Femur (tissue), 1 donor: ENCODE measurements at regions not wholly inside any gene's neighbourhood (a gene's known extent, or its start where the extent isn't known, plus 50 kb on each side); places are given as distances from the start of the nearest gene placed in this dataset.
A peak's percentile ranks its signal among the peaks of the same experiment; 100 is the strongest.

ENCODE experiments used
- DNase-seq: peaks from one replicate; pipeline ENCODE4 v3.0.0-alpha.2; 2017

DNA sequence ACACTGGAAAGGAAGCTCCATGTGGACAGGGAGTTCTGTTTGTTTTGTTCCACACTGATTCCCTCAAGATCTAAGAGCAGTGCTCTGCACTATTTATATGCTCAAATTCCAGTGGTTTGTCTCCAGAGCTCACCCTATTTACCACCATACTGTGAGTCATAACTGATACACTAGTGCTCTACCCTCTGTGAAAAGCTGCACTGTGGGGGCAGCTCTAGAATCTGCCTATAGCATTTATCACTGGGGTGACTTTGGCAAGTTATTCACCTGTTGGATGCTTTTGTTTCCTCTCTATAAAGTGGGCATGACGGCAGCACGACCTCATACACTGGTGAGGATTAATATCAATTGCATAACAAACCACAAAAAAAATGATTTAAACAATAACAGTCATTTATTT is 307.8 kb downstream of the NR2F1-AS1 start:
- no peak for DNase-seq

DNA sequence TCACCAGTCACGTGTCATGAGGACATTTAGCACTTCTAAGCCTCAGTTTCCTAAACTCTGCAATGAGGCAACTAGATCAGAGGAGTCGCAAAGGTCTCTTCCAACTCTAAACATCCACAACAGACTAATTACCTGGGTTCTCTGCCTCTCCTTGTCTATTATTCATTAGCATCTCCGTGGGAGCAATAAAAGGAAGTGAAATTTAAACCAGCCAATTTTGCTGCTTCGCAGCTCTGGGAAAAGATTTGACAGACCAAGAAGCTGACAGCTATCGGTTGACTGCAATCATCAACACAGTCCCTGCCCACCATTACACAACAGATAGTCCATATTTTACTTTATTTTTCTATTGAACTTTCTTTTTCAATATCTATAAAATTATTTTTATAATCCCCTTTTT is 308.9 kb downstream of the NR2F1-AS1 start:
- no peak for DNase-seq

DNA sequence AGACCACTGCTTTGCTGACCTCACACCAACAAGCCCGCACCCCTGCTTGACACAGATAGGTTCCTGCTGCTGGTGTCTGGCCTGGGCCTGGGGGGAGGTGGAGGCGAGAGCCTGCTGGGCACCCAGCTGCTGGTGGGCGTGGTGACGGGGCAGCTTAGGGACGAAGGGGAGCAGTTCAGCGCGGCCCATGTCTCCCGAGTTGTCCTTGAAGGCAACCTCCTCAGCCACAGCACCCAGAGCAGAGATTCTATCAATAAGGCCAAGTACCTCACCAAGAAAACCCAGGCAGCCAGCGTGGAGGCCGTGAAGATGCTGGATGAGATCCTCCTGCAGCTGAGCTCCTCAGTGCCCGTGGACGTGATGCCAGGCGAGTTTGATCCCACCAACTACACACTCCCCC is 313.3 kb downstream of the NR2F1-AS1 start:
- no peak for DNase-seq

DNA sequence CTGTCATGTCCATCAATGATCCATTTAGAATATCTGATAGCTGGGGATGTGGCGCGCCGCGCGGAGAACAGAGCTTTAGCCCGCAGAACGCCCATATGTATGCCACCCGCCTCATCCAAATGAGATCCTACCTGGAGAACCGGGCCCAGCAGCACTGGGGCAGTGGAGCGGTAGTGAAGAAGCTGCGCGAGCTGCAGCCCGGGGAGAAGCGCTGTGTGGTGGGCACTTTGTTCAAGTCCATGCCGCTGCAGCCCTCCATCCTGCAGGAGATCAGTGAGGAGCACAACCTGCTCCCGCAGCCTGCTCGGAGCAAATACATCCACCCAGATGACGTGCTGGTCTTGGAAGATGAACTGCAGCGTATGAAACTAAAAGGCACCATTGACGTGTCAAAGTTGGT is 313.7 kb downstream of the NR2F1-AS1 start:
- DNase-seq: no peak

DNA sequence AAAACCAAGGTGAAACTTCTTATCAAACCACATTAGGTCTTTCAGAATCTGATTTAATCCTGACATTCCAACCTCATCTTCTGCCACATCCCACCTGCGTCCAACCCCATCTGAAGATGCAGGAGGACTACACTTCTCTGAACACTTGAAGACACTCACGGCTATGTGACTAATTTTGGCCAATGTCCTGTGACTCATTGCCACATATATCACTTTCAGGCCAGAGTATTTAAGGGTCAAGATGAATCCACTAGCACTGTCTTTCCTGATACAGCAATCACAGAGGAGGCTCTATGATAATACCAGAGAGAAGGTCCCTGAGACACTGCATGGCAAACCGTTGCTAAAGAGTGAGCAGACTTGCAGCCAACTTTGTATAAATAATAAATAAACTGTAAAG is 323.4 kb downstream of the NR2F1-AS1 start:
- DNase-seq: no peak

DNA sequence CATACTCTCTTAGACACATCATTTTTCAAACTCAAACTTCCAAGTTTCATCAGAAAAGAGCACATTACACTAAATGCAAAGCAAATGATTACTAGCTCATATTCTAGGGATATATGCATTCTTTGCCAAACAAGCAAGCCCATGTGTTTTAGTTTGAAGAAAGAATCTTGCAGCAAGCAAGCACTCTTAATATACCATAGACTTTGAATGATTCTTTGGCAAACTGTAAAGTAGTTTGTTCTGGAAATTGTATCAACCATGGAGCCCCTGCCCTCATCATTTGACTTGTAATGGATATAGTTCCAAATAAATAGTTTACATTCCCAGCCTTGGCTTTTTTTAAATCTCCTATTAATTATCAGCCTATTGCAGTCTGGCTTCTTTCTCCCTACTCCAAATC is 325.2 kb downstream of the NR2F1-AS1 start:
- no peak for DNase-seq

DNA sequence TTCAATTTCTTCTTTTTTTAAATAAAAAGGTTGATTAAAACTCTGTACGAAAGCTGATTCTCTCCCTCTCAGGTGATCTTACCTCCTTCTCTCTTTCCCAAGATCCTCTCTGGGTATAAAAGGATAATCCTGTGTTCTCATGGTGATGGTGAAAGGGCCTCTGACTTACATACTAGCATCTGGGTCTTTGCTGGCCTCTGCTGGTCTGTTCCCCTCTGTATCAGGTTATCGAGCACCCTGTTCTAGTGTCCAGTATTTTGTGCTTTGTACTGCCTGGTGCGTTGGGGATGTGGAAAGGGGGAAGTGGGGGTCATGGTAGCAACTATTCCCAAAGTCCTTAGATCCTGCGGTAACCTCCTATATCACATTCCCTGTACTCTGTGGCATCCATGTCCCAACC is 328.9 kb downstream of the NR2F1-AS1 start:
- DNase-seq: no peak

DNA sequence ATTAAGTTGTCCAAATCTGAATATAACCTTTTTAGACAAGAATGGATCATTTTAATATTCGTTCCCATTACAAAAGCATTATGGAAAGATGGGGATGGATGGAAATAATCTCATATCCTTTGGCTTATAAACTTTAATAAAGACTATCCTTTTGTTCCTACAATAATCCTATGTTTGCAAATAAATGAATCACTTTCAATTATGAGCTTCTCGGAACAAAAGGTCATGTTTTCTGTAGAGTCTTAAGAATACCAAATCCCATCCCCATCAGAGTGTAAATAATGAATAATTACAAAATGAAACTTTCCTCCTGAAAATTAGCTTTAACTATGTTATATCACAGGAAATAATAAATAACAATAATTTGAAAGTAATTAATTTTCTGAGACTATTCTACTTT is 329.7 kb downstream of the NR2F1-AS1 start:
- DNase-seq: no peak

DNA sequence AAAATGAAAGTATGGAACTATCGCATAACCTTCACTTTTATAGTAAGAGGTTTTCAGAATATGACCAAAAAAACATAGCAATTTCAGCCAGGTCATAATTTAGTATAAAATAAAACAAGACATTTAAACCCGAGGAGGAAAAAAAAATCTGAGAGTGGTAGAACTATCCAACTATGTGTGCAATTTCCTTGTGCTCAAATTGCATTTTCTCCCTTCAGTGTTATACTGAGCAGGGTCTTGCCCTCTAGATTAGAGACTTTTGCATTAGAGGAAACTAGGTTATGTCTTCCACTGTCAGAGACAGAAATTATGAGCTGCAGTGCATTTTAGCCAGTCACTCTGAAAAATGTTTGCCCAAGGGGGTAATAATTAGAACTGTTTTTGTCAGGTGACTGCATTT is 330.6 kb downstream of the NR2F1-AS1 start:
- DNase-seq: no peak

DNA sequence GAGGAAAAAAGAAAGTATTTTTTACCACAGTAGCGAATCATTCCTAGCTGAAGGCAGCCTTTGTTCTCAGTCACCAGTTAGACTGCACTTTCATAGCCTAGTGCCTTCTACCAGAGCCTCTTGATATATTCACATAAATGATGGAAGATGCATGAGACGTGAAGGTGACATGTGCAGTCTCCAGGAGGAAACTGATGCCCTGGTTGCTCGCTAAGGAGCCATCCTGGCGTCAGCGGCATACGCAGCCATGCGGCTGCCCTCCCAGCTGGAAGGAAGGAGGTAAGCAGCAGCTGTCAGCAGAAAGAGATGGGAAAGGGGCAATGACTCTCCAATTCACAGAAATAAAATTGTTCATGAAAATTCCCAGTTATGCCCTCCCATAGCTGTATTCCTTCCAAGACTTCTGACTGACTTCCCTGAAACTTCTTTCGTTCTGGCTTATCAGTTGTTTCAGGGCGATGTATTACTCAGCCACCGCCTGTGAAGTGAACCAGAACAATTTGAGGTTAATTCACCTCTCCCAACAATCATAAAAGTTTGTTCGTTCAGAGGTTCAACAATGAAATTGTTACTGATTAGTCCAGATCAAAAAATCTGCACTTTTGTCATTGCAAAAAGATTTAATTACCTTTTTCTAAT is 331.2 kb downstream of the NR2F1-AS1 start:
- no peak for DNase-seq

DNA sequence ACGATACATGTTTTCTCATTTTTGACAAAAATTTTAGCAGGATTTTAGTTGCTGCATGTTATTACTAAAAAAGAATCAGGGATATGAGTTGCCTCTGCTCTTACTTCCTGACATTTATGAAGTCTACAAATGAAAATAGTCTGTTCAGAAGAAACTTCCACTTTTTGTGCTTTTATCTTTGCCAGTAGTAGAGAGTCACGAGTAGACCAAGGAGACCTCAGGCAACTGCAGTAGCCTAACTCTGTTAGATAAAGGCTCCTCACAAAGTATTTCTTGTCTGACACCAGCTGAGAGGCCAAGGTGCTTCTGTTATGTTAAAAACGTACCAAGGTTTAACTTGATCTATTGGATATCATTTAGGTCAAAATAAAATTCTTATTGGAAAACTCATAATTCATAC is 333.9 kb downstream of the NR2F1-AS1 start:
- DNase-seq: no peak

DNA sequence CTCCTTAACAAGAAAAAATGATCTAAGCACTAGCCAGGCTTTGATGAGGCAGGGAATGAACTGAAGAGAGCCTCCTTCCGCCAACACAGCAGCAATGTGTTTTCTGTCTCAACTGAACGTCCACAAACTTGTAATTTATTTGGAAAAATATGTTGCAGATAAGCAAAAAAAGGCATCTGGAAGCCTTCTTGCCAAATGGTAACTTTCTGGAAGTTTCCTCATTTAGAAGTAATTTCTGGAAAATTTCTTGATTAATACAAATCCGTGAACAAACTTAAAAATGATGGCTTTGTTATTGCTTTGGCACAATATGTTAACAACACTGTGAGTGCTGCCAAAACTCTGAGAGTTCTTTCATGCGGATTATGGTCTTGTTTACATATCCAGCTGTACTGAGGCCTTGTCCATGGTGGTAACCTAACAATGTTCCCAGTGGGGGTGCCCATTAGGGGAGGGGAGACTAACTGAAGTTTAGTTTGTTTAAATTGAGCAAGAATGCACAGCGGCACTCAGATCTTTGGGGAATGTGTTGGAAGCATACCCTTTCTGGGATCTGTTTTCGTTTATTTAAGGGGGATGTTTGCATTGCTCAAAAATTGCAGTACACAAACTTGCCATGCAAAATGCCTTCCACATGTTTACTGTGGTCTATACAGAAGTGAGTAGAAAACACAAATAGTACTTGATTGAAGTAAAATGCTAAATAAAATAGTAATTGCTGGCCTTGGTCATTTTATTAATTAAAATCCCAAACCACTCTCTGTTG is 334.7 kb downstream of the NR2F1-AS1 start:
- peak; percentile 79 for DNase-seq

DNA sequence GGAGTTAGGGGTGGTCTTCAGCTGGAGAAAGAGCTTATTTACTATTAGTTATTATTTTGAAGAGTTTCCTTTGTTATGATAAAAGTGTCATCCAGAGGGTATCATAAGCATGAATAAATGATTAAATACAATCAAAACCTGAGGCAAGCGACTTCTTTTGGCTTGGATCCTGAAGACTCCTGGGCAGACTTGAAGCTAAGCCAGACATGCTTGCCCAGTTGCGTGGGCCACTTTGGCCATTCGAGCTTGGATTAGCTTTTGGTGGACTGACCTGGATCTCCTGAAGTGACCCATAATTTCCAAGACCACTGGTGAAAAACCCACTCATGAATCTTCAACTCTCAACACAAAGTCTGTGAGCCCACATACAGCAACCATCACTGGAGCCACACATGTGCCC is 335.8 kb downstream of the NR2F1-AS1 start:
- DNase-seq: no peak

DNA sequence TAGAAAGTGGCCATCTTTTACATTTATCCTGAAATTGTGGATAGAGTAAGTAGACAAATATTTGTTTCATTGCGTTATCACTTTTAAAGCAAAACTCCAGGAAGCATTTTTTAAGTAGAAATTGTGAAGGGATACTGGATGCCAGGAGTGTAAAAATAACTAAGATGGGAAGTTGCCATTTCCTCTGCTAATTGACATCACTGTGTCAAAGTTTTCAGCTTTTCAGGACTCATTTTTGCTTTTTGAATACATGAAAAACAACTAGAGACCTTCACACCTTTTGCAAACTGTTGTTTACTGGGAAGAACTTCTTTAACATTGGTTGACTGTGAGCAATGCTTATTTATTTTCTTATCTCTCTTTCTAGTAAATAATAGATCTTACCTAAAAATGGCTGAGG is 337.5 kb downstream of the NR2F1-AS1 start:
- no peak for DNase-seq

DNA sequence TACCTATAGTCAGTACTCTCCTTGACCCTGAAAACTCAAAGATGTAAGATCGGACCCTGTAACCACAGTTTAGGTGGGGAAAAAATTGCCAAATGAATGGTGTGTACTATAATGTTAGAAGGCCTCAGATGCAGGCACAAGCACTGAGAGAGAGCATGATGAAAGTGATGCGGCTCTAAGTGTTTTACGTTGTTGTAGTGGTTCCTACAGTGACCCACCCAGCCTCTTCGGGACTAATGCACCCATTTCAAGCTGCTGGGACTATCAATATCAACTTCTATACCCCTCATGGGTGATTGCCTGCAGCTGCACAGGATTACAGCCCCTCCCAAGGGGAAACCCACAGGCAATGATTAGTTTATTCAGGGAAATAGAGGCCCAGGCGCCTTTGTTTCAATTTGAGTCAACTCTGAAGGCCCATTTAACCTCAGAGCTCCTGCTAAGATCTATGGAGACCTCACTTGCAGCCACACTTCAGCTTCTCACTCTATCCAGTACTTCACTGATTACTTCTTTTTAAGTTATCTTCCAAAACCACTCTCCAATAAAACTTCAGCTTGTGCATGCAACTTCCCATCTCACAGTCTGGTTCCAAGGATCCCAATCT is 340.7 kb downstream of the NR2F1-AS1 start:
- no peak for DNase-seq

DNA sequence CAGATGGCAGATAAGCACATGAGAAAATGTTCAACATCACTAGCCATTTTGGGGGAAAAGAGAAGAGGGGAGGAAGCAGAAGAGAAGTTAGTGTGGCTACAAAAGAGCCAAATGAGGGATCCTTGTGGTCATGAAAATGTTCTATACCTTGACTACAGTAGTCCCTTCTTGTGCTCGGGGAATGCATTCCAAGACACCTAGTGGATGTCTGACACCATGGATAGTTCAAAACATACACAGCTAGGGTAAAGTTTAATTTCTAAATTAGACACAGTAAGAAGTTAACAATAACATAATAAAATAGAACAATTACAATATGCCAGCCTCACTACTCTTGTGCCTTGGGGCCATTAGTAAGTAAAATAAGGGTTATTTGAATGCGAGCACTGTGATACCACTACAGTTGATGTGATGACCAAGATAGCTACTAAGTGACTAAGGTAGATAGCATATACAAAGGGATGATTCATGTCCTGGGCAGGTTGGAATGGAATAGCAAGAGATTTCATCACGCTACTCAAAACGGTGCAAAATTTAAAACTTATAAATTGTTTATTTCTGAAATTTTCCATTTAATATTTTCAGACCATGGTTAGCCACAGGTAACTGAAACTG is 344.1 kb downstream of the NR2F1-AS1 start:
- DNase-seq: no peak

DNA sequence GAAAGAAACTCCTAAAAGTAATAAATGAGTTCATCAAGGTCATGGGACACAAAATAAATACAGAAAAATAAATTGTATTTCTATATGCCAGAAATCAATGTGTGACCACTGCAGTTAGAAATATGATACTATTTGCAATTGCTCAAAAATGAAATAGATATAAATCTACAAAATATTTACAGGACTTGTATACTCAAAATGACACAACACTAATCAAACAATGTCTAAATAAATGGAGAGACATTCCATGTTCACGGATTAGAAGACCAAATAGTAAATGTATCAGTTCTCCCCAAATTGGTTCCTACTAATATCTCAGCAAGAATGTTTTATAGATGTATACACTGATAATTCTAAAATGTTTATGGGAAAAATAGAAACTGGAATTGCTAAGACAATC is 345.3 kb downstream of the NR2F1-AS1 start:
- DNase-seq: no peak

DNA sequence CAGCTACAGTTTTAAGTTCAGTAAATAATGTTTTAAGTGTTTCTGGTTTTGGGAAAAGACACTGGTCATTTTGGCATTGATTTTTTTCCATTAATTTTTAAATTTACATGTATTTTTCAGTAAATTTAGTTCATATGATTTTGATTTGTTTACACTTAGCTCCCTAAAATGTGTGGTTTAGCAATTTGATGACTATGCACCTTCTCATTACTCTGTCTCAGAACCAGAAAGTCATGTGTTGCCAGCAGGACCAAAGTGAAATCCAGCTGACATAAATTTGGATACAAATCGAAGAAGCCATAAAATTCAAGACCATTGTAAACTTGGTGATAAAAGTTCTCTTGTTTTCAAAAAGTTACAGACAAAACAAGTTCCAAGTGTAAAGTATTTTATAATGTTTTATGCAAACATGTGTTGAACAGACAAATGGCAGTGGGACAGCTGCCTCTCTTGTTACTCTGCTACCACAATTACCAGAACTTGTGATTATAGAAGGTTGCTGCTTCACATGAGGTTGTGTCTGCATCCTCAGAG is 354.8 kb downstream of the NR2F1-AS1 start:
- no peak for DNase-seq

DNA sequence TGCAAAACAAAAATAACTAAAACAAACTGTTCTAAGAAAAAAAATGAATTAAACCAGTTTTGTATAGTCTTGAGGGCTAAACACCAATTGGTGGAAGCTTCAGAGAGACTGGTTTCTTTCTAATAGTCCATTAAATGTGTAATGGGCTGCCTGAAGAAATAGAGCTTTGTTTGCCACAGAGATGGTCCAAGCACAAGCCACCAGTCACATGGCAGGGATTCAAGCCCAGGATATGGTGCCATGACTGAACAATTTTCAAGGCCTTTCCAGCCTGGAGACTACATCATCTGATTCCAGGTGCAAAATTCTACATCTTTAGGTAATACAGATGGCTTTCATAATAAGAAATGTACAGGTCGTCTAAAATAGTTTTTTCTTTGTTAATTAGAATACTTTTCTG is 355.3 kb downstream of the NR2F1-AS1 start:
- no peak for DNase-seq

DNA sequence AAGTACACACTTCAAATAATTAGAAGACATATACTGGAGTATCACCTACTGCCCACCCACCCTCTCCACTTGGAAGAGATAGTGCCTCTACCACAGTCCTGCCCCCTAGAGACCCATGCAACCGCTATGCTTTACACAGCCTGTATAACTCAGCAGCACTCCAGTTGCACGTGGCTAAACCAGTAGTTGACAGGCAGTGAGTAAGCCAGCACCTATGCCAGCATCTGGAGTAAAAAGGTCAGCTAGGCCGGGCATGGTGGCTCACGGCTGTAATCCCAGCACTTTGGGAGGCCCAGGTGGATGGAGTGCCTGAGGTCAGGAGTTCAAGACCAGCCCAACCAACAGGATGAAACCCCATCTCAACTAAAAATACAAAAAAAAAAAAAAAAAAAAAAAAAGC is 356.4 kb downstream of the NR2F1-AS1 start:
- no peak for DNase-seq

DNA sequence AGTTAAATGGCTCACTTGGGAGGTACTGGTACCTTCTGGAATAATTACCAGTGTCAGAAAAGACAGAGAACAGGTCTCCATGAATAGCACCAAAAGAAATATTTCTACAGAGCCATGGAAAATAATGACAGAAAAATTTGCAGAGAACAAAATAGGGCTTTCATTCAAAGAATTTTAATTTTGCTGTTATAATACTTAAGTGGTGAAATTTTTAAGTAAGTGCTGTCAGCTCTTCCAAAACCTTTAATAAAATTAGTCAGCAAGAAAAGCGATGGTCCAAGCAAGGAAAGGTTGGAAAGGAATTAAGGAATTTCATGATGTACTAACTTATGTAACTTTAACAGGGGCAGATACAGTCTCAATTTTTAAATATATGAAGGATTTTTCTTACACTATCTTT is 359.2 kb downstream of the NR2F1-AS1 start:
- DNase-seq: no peak

DNA sequence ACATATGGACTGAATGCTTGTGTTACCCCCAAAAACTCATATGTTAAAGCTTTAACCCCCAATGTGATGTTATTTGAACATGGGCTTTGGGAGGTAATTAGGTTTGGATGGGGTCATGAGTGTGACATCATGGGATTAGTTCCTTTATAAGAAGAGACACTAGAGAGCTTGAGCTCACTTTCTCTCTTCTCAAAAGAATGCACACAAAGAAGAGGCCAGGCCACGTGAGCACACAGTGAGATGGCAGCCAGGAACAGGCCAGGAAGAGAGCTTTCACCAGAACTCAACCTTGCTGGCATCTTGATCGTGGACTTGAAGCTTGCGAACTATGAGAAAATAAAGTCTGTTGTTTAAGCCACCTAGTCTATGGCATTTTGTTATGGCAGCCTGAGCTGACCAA is 360.6 kb downstream of the NR2F1-AS1 start:
- DNase-seq: no peak

DNA sequence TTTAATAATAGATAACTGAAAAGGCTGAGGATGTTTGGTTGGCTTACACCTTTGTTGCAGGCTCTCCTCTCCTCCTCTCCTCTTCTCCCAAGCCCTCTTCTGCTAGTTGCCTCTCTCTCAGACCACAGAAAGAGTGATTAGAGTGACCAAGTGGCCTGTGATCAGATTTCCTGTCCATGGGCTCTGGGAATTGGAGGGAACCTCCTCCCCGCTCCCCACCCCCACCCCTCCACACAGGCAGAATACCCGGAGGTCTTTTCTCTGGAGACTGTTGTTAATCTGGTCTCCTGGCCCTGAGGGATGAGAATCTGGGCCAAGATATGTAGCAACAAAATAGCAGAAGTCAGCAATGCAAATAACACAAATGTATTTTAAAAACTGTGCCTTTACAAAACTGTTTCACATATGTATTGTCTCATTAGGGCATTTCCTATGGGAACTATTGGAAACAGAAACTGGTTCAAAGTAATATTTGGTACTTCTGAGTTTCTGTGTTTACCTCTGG is 361.3 kb downstream of the NR2F1-AS1 start:
- no peak for DNase-seq
